GM19328 (cell line): ENCODE measurements at regions not wholly inside any gene's neighbourhood (a gene's known extent, or its start where the extent isn't known, plus 50 kb on each side); places are given as distances from the start of the nearest gene placed in this dataset.

Experiments used
- ATAC-seq: cut with Tn5 transposase; IDR thresholded peaks from one replicate; pipeline ENCODE4 v1.9.1; 2021; ENCODE audit warnings: mild to moderate bottlenecking, moderate library complexity; ENCODE audit not compliant: unreplicated experiment

- ATAC-seq, result no peak
Observed at GRCh38 chr1:219774386-219774785, 154.0 kb downstream of the SLC30A10 start.

DNA sequence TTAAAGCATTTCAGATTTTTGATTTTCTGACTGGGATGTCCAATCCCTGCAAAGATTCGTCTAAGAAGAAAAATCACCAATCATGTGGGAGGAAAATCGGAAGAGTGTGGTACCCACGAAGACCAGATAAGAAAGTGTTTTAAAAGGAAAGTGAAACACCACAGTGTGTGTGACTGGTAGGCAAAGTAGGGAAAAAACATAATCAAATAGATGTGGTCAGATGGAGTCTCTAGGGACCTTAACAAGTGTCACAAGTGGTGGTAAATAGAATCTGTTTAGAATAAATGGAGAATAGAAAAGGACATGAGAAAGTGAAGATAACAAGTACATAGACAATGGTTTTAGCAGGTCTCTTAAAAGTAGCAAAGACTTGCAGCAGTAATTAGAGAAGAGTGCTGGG lies 154.6 kb downstream of the SLC30A10 start:
- peak; percentile 97 for ATAC-seq

DNA sequence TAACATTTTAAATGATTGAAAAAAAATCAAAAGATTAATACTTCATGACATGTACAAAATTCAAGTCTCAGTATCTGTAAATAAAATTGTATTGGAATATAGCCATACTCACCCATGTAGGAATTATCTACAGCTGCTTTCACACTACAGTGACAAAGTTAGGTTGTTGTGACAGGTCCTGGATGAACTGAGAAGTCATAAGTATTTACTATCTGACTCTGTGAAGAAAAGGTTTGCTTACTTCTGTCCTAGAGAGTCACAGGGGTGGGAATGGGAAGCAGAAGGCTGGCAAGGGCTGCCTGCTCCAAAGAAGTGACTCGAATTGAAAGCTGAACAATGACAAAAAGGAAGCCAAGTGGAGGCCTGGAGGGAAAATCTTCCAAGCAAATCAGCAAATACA lies 155.2 kb downstream of the SLC30A10 start:
- ATAC-seq, result no peak

DNA sequence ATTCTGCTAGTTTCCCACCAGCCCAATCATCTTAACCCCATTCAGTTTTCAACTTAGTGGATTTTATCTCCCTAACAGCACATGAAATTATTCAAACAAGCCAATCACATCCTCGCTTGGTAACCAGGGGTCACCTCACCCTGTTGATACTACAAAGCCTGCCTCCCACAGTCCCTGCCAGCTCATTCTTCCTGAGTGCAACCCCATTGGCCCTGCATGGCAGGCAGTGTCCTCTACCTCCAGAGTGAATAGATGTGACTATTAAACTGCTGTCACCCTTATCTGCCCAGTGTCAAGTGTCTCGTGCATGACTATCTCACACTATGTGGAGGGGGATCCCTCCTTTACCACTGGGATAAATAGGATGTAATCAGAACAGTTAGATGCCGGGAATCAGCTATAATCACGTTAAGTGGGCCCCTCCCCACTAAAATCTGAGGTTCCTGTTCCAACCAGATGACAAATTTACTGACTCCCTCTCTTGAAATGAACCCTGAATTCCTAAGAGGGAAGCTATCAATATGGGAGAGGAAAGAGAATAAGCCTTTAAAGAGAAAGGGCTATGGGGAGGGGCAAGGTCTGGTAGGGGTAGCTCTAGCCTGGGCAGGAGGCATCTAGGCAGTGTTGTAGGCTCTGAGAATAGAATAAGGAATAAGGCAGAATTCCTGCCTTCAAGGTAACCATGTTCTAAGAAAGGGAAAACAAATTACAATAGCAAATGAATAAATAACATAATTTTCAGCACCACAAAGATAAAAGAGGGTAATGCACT lies 155.9 kb downstream of the SLC30A10 start:
- no peak for ATAC-seq

DNA sequence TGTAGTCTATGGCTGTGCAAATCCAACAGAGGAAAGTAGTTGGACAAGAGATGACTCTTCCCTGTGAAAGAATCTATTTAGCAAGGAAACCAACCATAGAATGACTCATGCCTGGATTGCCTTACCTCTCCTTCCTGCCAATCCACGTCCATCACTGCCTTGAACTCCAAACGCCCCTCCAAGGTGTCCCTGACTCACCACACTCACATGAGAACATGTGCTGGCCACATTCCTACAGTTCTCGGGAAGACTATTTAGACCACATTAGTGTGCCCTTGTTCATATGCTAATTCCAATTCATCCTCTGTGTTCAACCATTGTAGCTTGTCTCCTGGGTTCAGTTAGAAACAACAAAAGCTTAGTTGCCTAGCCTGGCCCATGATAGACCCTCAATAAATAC lies 157.3 kb downstream of the SLC30A10 start:
- ATAC-seq, result no peak

- no peak for ATAC-seq
Observed at GRCh38 chr1:219763321-219763720, 150.4 kb upstream of the ZC3H11B start.

DNA sequence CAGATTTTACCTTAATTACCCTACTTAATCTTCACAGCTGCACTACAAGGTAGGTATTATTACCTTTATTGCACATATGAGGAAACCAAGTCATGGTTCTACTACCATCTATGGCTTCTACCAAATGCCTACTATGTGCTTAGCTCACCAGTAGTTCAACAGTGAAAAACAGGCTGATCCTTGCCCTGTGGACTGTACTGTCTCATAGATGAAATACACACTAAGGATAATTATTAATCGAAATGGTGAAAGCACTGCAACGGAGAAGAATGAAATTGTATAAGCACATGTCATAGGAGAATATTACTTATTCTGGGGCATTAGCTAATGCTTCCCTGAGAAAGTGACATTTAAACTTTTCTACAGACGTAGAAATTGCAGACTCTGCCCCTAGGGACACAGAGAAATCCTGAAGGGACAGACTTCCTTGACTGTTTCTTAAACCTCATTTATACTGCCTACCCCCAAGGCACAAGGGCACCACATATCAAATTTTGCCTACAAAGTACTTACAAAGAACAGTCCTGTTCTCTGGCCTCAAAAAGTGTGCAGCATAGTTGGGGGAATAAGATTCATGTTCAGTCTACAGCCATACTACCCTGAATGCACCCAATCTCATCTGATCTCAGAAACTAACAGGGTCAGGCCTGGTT lies 148.4 kb upstream of the ZC3H11B start:
- ATAC-seq, result no peak

DNA sequence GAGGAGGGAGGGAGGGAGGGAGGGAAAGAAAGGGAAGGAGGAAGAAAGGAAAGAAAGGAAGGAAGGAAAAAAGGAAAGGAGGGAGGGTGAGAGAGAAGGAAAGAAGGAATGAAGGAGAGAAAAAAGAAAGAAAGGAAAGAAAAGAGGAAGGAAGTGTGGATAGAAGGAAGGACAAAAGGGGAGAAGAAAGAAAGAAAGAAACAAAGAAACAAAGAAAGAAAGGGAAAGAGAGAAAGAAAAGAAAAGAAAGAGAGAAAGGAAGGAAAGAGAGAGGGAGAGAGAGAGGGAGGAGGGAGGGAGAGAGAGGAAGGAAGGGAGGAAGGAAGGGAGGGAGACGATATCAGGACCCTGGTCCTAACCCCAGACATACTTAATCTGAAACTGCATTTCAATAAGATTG lies 146.2 kb upstream of the ZC3H11B start:
- no peak for ATAC-seq

- ATAC-seq, result no peak
Observed at GRCh38 chr1:219757890-219758289, 145.0 kb upstream of the ZC3H11B start.

DNA sequence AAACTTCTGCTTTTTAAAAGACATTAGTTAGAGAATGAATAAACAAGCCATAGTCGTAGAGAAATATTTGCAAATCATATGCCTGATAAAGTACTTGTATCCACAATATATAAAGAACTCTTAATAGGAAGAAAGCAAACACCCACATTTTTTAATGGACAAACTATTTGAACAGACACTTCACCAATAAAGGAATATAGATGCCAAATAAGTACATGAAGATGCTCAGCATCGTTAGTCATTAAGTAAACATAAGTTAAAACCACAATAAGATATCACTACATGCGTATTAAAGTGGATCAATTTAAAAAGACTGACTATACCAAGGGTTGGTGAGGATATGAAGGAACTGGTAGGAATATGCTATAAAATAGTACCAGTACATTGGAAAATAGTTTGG lies 142.3 kb upstream of the ZC3H11B start:
- no peak for ATAC-seq

GRCh38 chr1:219754767-219755166 lies 141.9 kb upstream of the ZC3H11B start:
- ATAC-seq, result no peak

DNA sequence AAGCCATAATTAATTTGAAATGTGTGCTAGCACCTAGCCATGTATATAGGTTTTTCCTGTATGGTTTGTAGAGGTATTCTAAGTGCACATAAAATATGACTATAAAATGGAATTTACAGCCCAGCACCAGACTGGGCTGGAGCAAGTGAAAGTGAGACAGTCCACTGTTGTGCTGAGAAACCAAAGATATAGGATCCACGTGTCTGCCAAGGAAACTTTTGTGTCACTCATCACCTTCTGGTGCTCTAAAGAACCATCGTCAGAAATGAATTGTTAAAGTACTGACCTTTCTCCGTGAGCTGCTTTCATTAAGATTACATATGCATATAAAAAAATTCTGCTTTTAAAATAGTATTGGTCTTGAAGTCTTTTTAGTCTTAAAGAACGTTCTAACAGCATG lies 141.0 kb upstream of the ZC3H11B start:
- ATAC-seq, result no peak

GRCh38 chr1:219752645-219753044 lies 139.7 kb upstream of the ZC3H11B start:
- ATAC-seq, result no peak

DNA sequence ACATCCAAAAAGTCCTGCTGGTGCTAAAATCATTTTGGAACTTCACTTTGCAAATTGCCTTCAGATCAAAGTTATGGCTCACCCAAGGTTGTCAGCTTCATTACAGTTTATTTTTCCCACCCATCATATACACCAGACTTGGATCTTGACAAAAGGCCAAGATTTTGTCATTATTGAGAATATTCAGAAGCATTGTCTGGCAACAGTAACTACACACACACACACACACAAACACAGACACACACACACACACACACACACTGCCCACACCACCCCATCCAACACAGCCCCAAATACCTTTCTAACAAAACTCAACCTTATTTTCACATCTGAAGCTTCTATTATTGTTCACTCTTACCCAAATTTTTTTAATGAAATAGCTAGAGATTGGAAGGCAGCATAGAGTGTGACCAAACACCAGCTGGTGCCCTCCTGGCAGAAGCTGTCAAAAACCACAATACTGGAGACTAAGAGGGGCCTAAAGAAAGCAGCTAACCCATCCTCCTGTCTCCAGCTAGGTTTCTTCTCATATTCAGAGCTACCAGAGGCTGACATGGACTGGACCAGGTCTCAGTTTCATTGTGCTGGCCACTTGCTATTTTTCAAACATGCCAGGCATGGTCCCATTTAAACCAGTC lies 139.1 kb upstream of the ZC3H11B start:
- no peak for ATAC-seq

DNA sequence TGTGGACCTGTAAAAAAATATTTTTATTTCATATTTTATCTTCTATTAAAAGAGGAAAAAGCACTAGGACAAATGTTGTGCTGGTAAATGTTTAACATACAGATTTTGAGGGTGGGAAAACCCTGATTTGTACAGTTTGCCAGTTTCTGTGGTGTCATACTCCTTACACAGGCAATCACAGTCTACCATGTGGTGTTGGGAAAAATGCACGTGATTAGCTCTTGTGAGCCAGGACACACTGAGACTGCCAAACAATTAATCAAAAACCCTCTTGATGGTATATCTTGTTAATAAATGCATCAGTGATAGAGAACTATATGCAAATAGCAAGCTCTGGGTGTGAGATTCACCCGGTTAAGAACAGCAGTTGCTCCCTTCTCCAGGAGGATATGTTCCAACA lies 136.5 kb upstream of the ZC3H11B start:
- ATAC-seq, result no peak

GRCh38 chr1:219746141-219746540 lies 133.2 kb upstream of the ZC3H11B start:
- ATAC-seq, result no peak

DNA sequence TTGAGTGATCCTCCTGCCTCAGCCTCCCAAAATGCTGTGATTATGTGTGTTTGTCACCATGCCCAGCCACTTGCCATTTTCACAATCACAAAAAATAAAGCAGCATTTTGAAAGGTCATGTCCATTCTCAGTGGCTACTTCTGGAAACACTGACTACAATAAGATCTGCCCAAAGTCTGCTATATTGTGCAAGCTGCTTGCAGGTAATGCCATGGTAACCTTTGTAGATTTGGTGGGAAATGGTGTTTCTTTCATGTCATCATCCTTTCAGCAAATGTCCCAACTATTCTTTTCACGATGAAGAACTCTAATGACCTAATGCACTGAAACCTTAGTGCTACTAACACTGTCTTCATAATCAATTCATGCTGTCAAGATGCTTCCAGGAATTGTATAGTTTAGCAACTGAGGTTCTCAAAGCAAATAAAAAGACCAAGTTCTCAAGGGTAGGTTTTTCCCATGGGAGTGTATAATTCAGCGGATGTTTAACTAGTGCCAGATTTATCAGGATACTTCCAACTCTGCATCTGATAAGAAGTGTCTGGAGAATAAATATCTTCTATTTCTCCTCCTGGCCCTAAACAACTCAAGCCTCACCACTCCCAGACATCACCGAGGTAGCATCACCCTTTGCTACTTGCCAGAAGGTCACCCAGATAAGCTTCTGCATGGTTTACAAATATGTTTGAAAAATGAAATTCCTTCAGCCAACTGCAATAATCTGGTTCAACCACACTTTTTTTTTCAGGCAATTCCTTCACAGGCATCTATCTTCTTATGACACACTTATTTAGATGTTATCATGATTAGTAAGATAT lies 132.0 kb upstream of the ZC3H11B start:
- ATAC-seq, result no peak

DNA sequence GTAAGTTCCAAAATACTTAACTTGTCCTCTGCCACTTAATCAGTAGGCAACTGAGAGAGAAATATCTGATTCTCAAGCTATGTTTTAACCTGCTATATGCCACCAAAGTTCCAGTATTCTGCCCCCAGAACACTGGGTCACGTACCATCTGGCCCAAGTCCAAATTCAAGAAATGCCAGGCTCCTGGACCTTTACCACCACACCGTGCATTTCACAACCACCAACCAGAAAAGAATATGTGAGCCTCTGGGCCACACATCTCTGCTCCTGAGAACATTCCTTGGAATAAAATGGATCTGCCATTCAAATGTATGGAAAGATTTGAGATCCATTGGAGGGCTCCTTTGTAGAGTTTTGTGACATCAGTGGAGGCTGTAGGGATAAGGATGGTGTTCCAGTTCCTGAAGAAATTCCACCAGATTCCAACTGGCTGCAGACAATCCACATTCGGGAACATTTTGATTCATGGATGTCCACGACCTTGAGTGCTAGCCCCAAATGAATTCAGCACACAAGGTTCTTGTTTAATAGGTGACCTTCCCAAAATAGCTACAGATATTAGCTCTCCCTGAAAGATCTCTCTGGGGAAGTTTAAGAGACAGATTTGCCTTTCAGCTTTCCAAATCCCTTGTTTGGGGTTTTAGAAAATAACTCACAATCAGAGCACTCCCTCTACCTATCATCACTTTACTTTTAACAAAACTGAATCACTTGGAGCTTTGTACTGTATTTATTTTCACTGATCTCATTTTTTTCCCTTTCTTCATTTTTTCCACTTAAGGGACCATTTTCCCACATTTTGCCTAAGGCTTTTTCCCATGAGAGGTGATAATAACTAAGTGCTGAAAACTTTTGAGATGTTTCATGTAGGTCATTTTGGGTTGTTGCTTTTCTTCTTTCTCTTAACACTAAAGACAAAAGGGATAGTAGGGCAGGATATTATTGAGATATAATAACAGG lies 128.4 kb upstream of the ZC3H11B start:
- ATAC-seq, result no peak

- ATAC-seq, result no peak
Observed at GRCh38 chr1:219733511-219734174, 120.7 kb upstream of the ZC3H11B start.
